Keratinocyte (primary cell): ENCODE measurements at regions not wholly inside any gene's neighbourhood (a gene's known extent, or its start where the extent isn't known, plus 50 kb on each side); places are given as distances from the start of the nearest gene placed in this dataset.

Source experiments
- DNase-seq: peaks from one replicate; pipeline ENCODE4 v3.0.0-alpha.2; 2011; ENCODE audit warnings: low read depth, missing footprints, low spot score
- FAIRE-seq: peaks from 2 replicates; lab custom pipeline; 2011; peaks lifted over from hg19 to GRCh38; lab: Jason Lieb, UNC
- H2AFZ ChIP-seq: 2 replicates; pipeline ENCODE4 v1.6.0; 2012; ENCODE audit warnings: low read length, control low read depth, inconsistent platforms; ENCODE audit not compliant: control insufficient read depth
- H3K27ac ChIP-seq: 2 replicates; pipeline ENCODE4 v1.5.1; 2011; ENCODE audit warnings: low read length; ENCODE audit not compliant: control insufficient read depth, insufficient read depth
- H3K27me3 ChIP-seq: 3 replicates; pipeline ENCODE4 v1.6.0; 2011; ENCODE audit warnings: low read length; ENCODE audit not compliant: control insufficient read depth, insufficient read depth; ENCODE audit errors: extremely low read depth
- H3K36me3 ChIP-seq, 2 experiments: 2 replicates in 1 of 2; 3 replicates in 1 of 2; pipeline ENCODE4 v1.5.1; 2011; ENCODE audit warnings: low read length in 2 of 2, mild to moderate bottlenecking in 1 of 2; ENCODE audit not compliant: control insufficient read depth in 2 of 2, insufficient read depth in 2 of 2; ENCODE audit errors: extremely low read depth in 1 of 2
- H3K4me1 ChIP-seq: 3 replicates; pipeline ENCODE4 v1.5.1; 2011; ENCODE audit warnings: low read length; ENCODE audit not compliant: control insufficient read depth, insufficient read depth; ENCODE audit errors: extremely low read depth
- H3K4me2 ChIP-seq: 3 replicates; pipeline ENCODE4 v1.6.0; 2011; ENCODE audit warnings: low read depth, low read length; ENCODE audit not compliant: control insufficient read depth, insufficient read depth; ENCODE audit errors: extremely low read depth
- H3K4me3 ChIP-seq, 3 experiments: fragments of 200-600 bp in 1 of 3; sonication (generic) in 1 of 3; 2 replicates in 2 of 3; 3 replicates in 1 of 3; pipeline ENCODE4 v1.5.1; 2011 to 2016; ENCODE audit warnings: low read length in 3 of 3, mild to moderate bottlenecking in 3 of 3, control low read depth in 2 of 3, inconsistent platforms in 1 of 3, low read depth in 1 of 3, mixed read lengths in 1 of 3, mixed run types in 1 of 3, moderate library complexity in 1 of 3; ENCODE audit not compliant: control insufficient read depth in 2 of 3, insufficient read depth in 2 of 3; ENCODE audit errors: extremely low read depth in 1 of 3
- H3K79me2 ChIP-seq: 2 replicates; pipeline ENCODE4 v1.6.0; 2012; ENCODE audit warnings: low read length; ENCODE audit not compliant: control insufficient read depth, insufficient read depth
- H3K9ac ChIP-seq: 3 replicates; pipeline ENCODE4 v1.6.0; 2011; ENCODE audit warnings: low read length; ENCODE audit not compliant: control insufficient read depth, insufficient read depth; ENCODE audit errors: extremely low read depth
- H3K9me1 ChIP-seq: 3 replicates; pipeline ENCODE4 v1.6.0; 2011; ENCODE audit warnings: low read length; ENCODE audit not compliant: control insufficient read depth, insufficient read depth; ENCODE audit errors: extremely low read depth
- H3K9me3 ChIP-seq: 2 replicates; pipeline ENCODE4 v1.5.1; 2012; ENCODE audit warnings: low read depth, low read length; ENCODE audit not compliant: control insufficient read depth
- H4K20me1 ChIP-seq: 3 replicates; pipeline ENCODE4 v1.6.0; 2011; ENCODE audit warnings: low read length; ENCODE audit not compliant: control insufficient read depth, insufficient read depth; ENCODE audit errors: extremely low read depth
- CTCF ChIP-seq, 3 experiments: IDR thresholded peaks in 1 of 3; conservative IDR thresholded peaks in 1 of 3; optimal IDR thresholded peaks in 1 of 3; 2 replicates in 2 of 3; 3 replicates in 1 of 3; pipeline versions ENCODE3 to v1.5.1; 2011; ENCODE audit warnings: low read length in 3 of 3, mild to moderate bottlenecking in 3 of 3, moderate library complexity in 2 of 3, control low read depth in 1 of 3, inconsistent platforms in 1 of 3; ENCODE audit not compliant: insufficient read depth in 2 of 3; ENCODE audit errors: extremely low read depth in 1 of 3
- EZH2 ChIP-seq: IDR thresholded peaks from one replicate; pipeline ENCODE4 v1.6.1; 2012; ENCODE audit warnings: inconsistent platforms, mild to moderate bottlenecking, low read length, moderate library complexity
- dilution Hi-C: fragments of 300-500 bp; cut with MboI; formaldehyde crosslinking; loops from one replicate; pipeline ENCODE4 v1.7.0; 2020; ENCODE audit warnings: low sequenced_read_pairs; ENCODE audit not compliant: extremely low pct_ligation_motif_present

GRCh38 chr21:35982717-35983116 lies 77.6 kb downstream of the SETD4 start:
- Histone ChIP-seq H4K20me1 (no peaks in the 10 kb centered on the region), H3K79me2 (no peaks in the 10 kb centered on the region), H3K4me3 (no peak overlapping the region), H3K4me1 (no peaks in the 10 kb centered on the region), H3K27me3 (peaks cover 15% of the 10 kb centered on the region), H3K27ac (no peak overlapping the region), H2AFZ (no peak overlapping the region), H3K9ac (no peak overlapping the region), H3K4me2 (no peak overlapping the region), H3K9me3 (no peaks in the 10 kb centered on the region), H3K9me1 (no peaks in the 10 kb centered on the region), H3K36me3 (no peaks in the 10 kb centered on the region)
- dilution Hi-C loops, result no loop called here
- TF ChIP-seq CTCF (optimal IDR thresholded peaks at IDR 0.05 in 1 of 3, IDR thresholded peaks at IDR 0.05 in 1 of 3, conservative IDR thresholded peaks at IDR 0.05 in 1 of 3; ENCODE audit: extremely low read depth in 1 of 3, insufficient read depth in 2 of 3, low read length in 3 of 3), result no peak
- TF ChIP-seq EZH2, result no peak
- FAIRE-seq (no peak), DNase-seq (no peak)

GRCh38 chr21:35981514-35982070 lies 78.7 kb downstream of the SETD4 start:
- Histone ChIP-seq H2AFZ (no peak overlapping the region), H4K20me1 (no peaks in the 10 kb centered on the region), H3K9me1 (no peaks in the 10 kb centered on the region), H3K9me3 (no peaks in the 10 kb centered on the region), H3K79me2 (no peaks in the 10 kb centered on the region), H3K9ac (no peak overlapping the region), H3K4me2 (no peak overlapping the region), H3K27ac (no peak overlapping the region), H3K4me1 (no peaks in the 10 kb centered on the region), H3K4me3 (no peak overlapping the region), H3K36me3 (no peaks in the 10 kb centered on the region), H3K27me3 (peaks cover 15% of the 10 kb centered on the region)
- TF ChIP-seq CTCF (optimal IDR thresholded peaks at IDR 0.05 in 1 of 3, IDR thresholded peaks at IDR 0.05 in 1 of 3, conservative IDR thresholded peaks at IDR 0.05 in 1 of 3; ENCODE audit: extremely low read depth in 1 of 3, insufficient read depth in 2 of 3, low read length in 3 of 3) (no peak), EZH2 (no peak)
- no peak for FAIRE-seq
- dilution Hi-C loops, result no loop called here
- DNase-seq, result no peak
